GM12891 (cell line): ENCODE measurements at regions not wholly inside any gene's neighbourhood (a gene's known extent, or its start where the extent isn't known, plus 50 kb on each side); places are given as distances from the start of the nearest gene placed in this dataset.

Experiments
- PAX5 ChIP-seq: IDR thresholded peaks from 2 replicates; pipeline ENCODE4 v1.6.1; 2011; ENCODE audit warnings: low read length, moderate library complexity, mild to moderate bottlenecking; ENCODE audit not compliant: insufficient read depth, severe bottlenecking
- POLR2A ChIP-seq: IDR thresholded peaks from 2 replicates; pipeline ENCODE4 v1.6.1; 2011; ENCODE audit warnings: low read depth, low read length, control low read depth
- POLR2AphosphoS5 ChIP-seq: IDR thresholded peaks from 2 replicates; pipeline ENCODE4 v1.6.1; 2011; ENCODE audit warnings: low read depth, low read length, control low read depth
- POU2F2 ChIP-seq: IDR thresholded peaks from 2 replicates; pipeline ENCODE4 v1.6.1; 2011; ENCODE audit warnings: low read depth, mild to moderate bottlenecking, control low read depth, low read length, moderate library complexity
- SPI1 ChIP-seq: IDR thresholded peaks from 2 replicates; pipeline ENCODE4 v1.6.1; 2011; ENCODE audit warnings: low read depth, low read length, control low read depth
- TAF1 ChIP-seq: IDR thresholded peaks from 2 replicates; pipeline ENCODE4 v1.6.1; 2011; ENCODE audit warnings: low read depth, low read length, control low read depth

DNA sequence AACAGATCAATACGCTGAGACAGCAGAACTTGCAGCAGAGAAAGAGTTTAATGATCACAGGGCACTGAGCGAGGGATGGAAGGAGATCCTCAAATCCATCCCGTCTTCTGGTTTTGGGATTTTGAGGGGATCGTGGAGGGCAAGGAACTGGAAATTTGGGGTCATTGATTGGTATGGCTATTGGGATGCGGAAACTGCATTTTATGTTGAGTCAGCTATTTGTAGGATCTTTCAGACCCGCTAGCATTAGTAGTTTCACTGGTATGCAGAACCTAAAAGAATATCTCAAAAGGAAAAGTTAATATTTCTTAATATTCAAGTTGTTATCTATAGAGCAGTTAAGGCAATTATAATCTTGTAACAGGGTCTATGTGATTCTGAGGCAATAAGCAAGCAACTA is 771.7 kb upstream of the CTNND2 start:
- no peak for TF ChIP-seq POLR2A
- no peak for TF ChIP-seq POLR2AphosphoS5
- TF ChIP-seq TAF1 = no peak
- no peak for TF ChIP-seq POU2F2
- TF ChIP-seq PAX5 = no peak
- TF ChIP-seq SPI1 = no peak
